ENCODE measurements at regions not wholly inside any gene's neighbourhood (a gene's known extent, or its start where the extent isn't known, plus 50 kb on each side); places are given as distances from the start of the nearest gene placed in this dataset.

DNA sequence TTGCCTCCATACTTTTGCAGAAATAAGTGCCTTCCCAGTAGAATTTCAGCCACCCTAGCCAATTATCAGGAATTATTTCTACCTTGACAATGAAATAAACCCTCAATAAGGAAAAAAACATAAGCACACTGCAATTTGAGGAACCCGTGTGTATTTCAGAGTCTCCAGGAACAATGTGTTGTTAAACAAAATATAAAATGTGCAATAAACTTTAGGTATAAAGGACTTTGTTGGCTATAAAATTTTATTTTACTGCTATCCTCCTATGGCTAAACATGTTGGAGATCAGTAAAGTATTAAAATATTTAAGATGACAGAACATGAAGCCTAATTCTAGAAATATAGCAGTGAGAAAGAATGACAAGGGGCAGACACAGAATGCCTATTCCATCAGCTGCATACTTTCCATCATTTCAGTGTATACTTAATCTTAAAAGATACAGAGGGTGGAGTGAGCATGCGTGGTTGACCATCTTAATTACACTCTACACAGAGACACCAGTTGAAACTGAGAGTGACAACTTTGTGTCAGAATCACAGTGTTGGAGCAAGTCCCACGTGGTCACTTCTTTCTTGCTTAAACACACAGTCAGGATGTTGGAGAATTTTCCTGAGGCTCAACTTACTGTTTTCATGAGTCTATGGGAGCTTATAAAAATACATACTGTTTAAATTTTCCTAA lies 79.0 kb upstream of the SUCLG2 start:
- TF ChIP-seq, protein P1, sequence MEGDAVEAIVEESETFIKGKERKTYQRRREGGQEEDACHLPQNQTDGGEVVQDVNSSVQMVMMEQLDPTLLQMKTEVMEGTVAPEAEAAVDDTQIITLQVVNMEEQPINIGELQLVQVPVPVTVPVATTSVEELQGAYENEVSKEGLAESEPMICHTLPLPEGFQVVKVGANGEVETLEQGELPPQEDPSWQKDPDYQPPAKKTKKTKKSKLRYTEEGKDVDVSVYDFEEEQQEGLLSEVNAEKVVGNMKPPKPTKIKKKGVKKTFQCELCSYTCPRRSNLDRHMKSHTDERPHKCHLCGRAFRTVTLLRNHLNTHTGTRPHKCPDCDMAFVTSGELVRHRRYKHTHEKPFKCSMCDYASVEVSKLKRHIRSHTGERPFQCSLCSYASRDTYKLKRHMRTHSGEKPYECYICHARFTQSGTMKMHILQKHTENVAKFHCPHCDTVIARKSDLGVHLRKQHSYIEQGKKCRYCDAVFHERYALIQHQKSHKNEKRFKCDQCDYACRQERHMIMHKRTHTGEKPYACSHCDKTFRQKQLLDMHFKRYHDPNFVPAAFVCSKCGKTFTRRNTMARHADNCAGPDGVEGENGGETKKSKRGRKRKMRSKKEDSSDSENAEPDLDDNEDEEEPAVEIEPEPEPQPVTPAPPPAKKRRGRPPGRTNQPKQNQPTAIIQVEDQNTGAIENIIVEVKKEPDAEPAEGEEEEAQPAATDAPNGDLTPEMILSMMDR (IDR thresholded peaks at IDR 0.05; ENCODE audit: insufficient read depth, low read length, poor library complexity, severe bottlenecking): no peak

GRCh38 chr3:67724434-67724833 lies 70.0 kb upstream of the SUCLG2 start:
- TF ChIP-seq, protein P1 (IDR thresholded peaks at IDR 0.05; ENCODE audit: insufficient read depth, low read length, poor library complexity, severe bottlenecking): no peak
- Histone ChIP-seq H3K36me3 (ENCODE audit: control insufficient read depth, insufficient read depth, low read length) (no peaks in the 10 kb centered on the region), H3K27me3 (ENCODE audit: control insufficient read depth, insufficient read depth, low read length) (no peaks in the 10 kb centered on the region), H3K4me3 (ENCODE audit: low read depth, low read length) (no peak overlapping the region)
- DNase-seq (ENCODE audit: low read depth): no peak

More for the DNA sequence above, 79.0 kb upstream of the SUCLG2 start:
- H3K4me3 ChIP-seq (ENCODE audit: low read depth, low read length): no peak overlapping the region
- no peaks in the 10 kb centered on the region for H3K36me3 ChIP-seq (ENCODE audit: control insufficient read depth, insufficient read depth, low read length)
- H3K27me3 ChIP-seq (ENCODE audit: control insufficient read depth, insufficient read depth, low read length): no peaks in the 10 kb centered on the region
- DNase-seq (ENCODE audit: low read depth): no peak

- H3K27me3 ChIP-seq (ENCODE audit: control insufficient read depth, insufficient read depth, low read length): no peaks in the 10 kb centered on the region
- TF ChIP-seq, protein P1 (IDR thresholded peaks at IDR 0.05; ENCODE audit: insufficient read depth, low read length, poor library complexity, severe bottlenecking): no peak
- DNase-seq (ENCODE audit: low read depth): no peak
Observed at GRCh38 chr3:67723863-67724262, 69.5 kb upstream of the SUCLG2 start.

GRCh38 chr3:67719333-67719732 lies 64.9 kb upstream of the SUCLG2 start:
- H3K36me3 ChIP-seq (ENCODE audit: control insufficient read depth, insufficient read depth, low read length): no peaks in the 10 kb centered on the region
- TF ChIP-seq, protein P1 (IDR thresholded peaks at IDR 0.05; ENCODE audit: insufficient read depth, low read length, poor library complexity, severe bottlenecking): no peak
- no peak overlapping the region for H3K4me3 ChIP-seq (ENCODE audit: low read depth, low read length)
- DNase-seq (ENCODE audit: low read depth): no peak
- no peaks in the 10 kb centered on the region for H3K27me3 ChIP-seq (ENCODE audit: control insufficient read depth, insufficient read depth, low read length)

More at GRCh38 chr3:67723863-67724262, 69.5 kb upstream of the SUCLG2 start:
- Histone ChIP-seq H3K36me3 (ENCODE audit: control insufficient read depth, insufficient read depth, low read length) (no peaks in the 10 kb centered on the region), H3K4me3 (ENCODE audit: low read depth, low read length) (no peak overlapping the region)

GRCh38 chr3:67715971-67716370 lies 61.6 kb upstream of the SUCLG2 start:
- Histone ChIP-seq H3K36me3 (ENCODE audit: control insufficient read depth, insufficient read depth, low read length) (no peaks in the 10 kb centered on the region), H3K4me3 (ENCODE audit: low read depth, low read length) (no peak overlapping the region), H3K27me3 (ENCODE audit: control insufficient read depth, insufficient read depth, low read length) (no peaks in the 10 kb centered on the region)
- TF ChIP-seq, protein P1 (IDR thresholded peaks at IDR 0.05; ENCODE audit: insufficient read depth, low read length, poor library complexity, severe bottlenecking): no peak
- no peak for DNase-seq (ENCODE audit: low read depth)

All from kidney epithelial cell (primary cell).